GM12874 (cell line): ENCODE measurements at regions not wholly inside any gene's neighbourhood (a gene's known extent, or its start where the extent isn't known, plus 50 kb on each side); places are given as distances from the start of the nearest gene placed in this dataset.

Source experiments
- CTCF ChIP-seq: IDR thresholded peaks from 2 replicates; pipeline ENCODE4 v1.5.1; 2011; ENCODE audit warnings: low read depth, mild to moderate bottlenecking, control low read depth, low read length, moderate library complexity; ENCODE audit not compliant: insufficient read depth

- no peak for TF ChIP-seq CTCF
Measured at GRCh38 chrX:114037515-114037914, 546.4 kb upstream of the HTR2C start.

- no peak for TF ChIP-seq CTCF
Measured at GRCh38 chrX:114028907-114029662, 554.8 kb upstream of the HTR2C start.

GRCh38 chrX:114017086-114017485 is 566.8 kb upstream of the HTR2C start:
- no peak for TF ChIP-seq CTCF

GRCh38 chrX:114015966-114016365 is 567.9 kb upstream of the HTR2C start:
- TF ChIP-seq CTCF: no peak

GRCh38 chrX:114006664-114007063 is 577.2 kb upstream of the HTR2C start:
- no peak for TF ChIP-seq CTCF

- TF ChIP-seq CTCF: no peak
Measured at GRCh38 chrX:113996781-113997180, 587.1 kb upstream of the HTR2C start.

GRCh38 chrX:113986427-113986826 is 597.5 kb upstream of the HTR2C start:
- no peak for TF ChIP-seq CTCF
